ENCODE measurements at regions not wholly inside any gene's neighbourhood (a gene's known extent, or its start where the extent isn't known, plus 50 kb on each side); places are given as distances from the start of the nearest gene placed in this dataset.

- DNase-seq: no peak
Measured at GRCh38 chr11:56932572-56933220, 56.0 kb upstream of the OR5AK2 start.

GRCh38 chr11:56923116-56923515, 65.6 kb upstream of the OR5AK2 start:
- DNase-seq: no peak

GRCh38 chr11:56922421-56922820, 66.3 kb upstream of the OR5AK2 start:
- no peak for DNase-seq

- DNase-seq: no peak
Measured at GRCh38 chr11:56917708-56918400, 70.9 kb upstream of the OR5AK2 start.

DNA sequence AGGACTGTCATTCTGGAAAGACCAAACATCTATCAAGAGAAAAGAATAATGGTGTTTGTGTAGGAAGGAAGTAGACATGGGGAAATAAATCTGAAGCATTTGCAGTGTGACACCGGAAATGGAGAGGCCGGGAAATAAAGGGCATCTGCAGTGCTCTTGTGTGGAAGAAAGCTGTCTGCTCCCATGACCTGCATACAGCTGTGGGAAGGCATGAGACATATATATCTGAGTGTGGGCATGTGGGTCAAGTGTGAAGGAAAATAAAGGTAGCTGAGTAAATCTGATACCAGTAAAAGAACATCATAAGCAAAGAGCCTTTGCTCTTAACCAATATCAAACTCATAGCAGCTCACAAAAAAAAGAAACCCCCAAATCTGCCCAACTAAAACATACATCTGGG, 72.1 kb upstream of the OR5AK2 start:
- DNase-seq: no peak

GRCh38 chr11:56916162-56916561, 72.6 kb upstream of the OR5AK2 start:
- no peak for DNase-seq

DNA sequence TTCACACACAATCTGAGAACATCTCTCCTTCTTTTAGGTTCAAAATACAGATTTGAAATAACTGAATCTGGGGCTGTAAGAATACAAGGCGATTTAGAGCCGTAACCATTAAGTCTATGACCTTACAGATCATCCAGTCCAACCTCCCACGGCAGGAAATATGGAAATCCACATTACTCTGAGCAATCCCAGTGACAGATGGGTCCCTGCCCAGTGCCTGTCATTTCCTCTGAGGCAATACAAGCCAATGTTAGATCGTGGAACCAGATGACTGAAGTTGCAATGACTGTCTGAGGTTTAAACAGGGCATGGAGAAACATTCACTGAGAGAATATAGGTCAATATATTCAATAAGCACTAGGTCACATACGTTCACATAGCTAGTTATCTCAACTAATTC, 77.4 kb upstream of the OR5AK2 start:
- DNase-seq: no peak

GRCh38 chr11:56910785-56911184, 77.9 kb upstream of the OR5AK2 start:
- no peak for DNase-seq

DNA sequence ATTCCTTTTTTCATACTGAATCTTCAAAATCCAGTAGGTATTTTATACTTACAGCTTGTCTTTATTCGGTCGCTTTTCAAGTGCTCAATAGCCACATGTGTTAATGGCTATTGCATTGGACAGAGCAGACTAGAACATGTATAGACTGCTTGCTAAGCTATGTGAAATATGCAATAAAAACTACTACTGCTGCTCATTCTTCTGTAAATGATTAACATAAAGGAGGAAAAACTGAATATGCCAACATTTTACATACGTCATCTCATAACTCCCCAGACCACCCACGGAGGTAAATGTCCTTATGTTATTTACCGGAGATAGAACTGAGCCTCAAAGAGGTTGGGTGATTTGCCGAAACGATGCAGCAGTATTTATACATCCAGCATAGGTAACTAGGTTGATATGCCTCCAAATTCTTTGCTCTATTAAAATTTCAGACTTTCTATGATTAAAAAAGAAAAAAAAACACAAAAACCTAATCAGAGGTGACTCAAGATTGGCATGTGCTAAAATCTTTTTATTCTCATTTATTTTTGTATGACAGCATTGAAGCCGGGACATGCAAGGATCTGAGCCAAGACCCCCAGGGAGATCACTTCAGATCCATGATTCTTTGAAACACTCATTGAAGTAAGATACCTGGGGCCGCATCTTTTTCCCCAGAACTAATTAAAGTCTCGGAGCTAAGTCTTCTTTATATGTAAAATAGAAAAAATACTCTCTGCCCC, 78.5 kb upstream of the OR5AK2 start:
- DNase-seq: no peak

DNA sequence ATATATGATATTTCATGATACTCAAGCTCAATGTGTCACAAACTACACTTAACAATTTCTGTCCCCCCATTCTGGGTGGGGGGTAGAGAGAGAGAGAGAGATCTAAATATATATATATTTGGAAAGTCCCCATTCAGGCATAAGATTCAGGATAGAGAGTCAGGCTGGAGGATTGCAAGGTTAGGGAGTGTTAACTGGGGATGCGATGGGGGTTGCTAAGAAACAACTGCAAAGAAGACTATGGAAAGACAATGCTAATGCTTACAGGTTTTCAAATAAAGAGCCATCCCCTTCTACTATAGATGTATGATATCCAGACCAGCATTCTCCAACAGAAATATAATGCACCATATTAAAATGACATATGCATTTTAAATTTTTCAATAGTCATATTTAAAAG, 79.2 kb upstream of the OR5AK2 start:
- no peak for DNase-seq

DNA sequence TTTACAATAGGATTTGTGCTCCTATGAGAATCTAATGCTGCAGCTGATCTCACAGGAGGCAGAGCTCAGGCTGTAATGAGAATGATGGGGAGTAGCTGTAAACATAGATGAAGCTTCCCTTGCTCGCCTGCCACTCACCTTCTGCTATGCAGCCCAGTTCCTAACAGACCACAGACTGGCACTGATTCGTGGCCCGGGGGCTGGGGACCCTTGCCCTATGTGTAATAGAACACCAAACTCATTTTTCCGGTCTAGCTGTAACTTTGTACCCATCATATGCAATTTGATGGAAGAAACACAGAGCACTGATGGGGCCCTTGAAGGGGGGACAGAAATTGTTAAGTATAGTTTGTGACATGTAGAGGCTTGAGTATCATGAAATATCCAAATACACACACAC, 79.6 kb upstream of the OR5AK2 start:
- DNase-seq: no peak

DNA sequence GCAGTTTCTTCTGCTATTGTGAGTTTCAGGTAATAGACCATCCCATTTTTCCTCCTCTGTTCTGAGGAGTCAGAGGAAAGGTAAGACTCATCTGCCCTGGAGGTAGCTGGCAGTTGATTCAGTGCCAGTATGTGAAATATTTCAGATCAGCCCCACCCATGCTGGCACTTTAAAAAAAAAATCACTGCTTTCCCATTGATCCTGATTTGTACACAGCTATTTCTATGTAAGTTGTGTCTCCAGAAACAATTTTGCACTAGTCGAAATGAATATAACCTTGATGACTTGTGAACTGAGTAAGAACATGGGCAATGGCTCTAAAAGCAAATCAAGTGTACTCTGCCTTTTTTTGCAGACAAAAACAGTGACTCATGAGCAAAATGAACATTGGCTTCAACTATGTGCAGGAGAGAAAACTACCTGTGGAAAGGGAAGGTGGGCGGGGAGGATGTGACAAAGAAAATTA, 82.0 kb upstream of the OR5AK2 start:
- DNase-seq: no peak

- no peak for DNase-seq
Measured at GRCh38 chr11:56905936-56906335, 82.8 kb upstream of the OR5AK2 start.

- DNase-seq: no peak
Measured at GRCh38 chr11:56905442-56905841, 83.3 kb upstream of the OR5AK2 start.

GRCh38 chr11:56898856-56899255, 89.9 kb upstream of the OR5AK2 start:
- no peak for DNase-seq

DNA sequence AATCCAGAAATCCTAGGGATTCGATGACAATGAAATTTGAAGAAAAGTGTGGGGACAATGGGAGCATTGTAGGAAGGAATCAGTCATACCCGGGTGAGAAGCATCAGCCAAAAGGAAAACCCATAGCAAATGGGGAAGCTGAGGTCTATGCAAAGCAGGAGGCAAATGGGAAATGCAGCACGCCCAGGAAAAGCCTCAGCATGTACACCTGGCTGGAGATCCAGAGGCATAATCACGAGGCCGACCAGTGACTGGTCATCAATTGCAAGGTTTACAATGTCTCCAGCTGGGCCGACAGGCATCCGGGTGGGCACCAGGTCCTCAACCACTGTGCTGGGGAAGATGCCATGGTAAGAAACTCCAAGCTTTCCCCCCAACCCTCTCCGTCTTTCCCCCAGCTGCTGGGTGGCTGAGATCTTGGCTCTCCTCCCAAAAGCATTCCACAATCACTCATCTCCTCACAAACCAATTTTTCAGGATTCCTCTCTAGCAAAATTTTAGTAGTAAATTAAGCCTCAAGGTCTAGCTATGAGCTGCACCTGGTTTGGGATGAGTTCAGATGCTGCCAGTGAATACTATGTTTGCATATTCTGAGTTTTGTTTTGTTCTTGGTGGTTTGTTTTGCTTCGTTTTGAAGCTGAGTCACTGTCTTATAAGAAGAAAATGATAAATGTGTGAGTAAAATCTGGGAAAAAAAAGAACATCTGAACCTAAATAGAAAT, 98.0 kb upstream of the OR5AK2 start:
- DNase-seq: no peak

DNA sequence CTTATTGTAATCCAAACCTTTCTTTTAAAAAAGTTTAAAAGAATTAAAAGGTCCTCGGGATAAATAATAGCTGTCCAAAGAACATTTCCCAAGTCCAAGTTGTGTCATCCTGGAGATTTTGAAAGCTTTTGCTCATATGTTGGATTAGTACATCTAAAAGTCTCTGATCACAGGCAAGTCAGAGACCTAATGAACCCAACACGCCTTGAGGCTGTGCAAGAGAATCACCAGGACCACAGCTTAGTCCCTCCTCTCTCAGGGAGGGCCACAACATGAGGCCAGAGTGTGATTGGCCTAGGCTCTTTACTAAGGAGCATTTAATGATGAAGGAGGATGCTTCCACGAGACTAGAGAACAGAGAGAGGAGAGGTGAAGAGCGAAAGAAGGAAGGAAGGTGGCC, 98.7 kb upstream of the OR5AK2 start:
- DNase-seq: no peak

- no peak for DNase-seq
Measured at GRCh38 chr11:56887940-56888339, 100.8 kb upstream of the OR5AK2 start.

GRCh38 chr11:56886455-56886854, 102.3 kb upstream of the OR5AK2 start:
- DNase-seq: no peak

- DNase-seq: no peak
Measured at GRCh38 chr11:56885854-56886253, 102.9 kb upstream of the OR5AK2 start.

DNA sequence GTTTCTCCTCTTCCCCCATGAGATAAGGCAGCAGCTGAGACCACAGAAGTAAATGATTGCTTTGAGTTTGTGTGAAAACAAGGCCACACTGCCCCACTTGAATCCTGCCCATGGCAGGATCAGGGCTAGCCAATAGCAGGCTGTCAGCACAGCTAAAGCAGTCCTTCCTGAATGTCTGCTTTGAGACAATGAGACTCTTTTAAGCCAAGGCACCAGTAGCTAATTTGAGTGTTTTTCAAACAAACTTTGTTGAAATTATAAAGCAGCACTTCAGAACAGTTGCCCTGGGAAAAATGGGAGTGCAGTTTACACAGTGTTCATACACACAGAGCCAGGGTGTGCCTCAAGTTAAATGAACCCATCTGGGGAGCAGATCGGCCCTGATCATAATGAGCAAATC, 103.5 kb upstream of the OR5AK2 start:
- no peak for DNase-seq

DNA sequence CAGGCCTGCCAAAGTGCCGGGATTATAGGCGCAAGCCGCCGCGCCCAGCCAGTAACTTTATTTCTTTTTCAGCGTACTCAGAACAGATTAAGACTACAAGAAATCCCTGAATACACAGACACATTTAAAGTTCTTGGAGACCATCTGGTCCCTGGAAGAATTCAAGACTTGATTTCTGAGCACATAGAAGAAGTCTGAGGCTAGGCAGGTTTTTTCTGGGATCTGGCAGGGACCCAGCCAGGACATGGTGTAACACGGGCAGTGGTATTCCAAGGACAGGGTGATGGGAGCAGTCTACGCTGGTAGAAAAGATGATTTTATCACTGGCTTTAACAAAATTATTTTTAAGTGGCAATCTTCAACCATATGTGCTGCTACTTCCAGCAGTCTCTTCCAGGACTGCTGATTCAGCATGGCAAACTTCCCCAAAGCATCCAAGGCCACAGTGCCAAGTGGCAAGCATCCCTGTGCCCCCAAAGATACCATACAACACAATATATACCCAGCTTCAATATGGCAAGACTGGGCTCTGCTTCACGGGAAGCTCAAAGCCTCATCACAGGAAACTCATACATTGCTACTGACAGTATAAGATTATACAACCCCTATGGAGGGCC, 105.2 kb upstream of the OR5AK2 start:
- no peak for DNase-seq

Data from NCI-H2107 (cell line).